Inflammatory macrophage (primary cell): ENCODE measurements at regions not wholly inside any gene's neighbourhood (a gene's known extent, or its start where the extent isn't known, plus 50 kb on each side); places are given as distances from the start of the nearest gene placed in this dataset.
A peak's percentile ranks its signal among the peaks of the same experiment; 100 is the strongest.
"Not testable (repeated sequence)": the region's sequence is repeated elsewhere in the genome, so short reads cannot be mapped to it uniquely, and the experiment has no call there.

Experiments used
- DNase-seq, 2 donors: peaks; one replicate each; pipeline ENCODE4 v3.0.0-alpha.2; 2020 to 2022

- DNase-seq: no peak
Observed at GRCh38 chr1:14313731-14314431, 284.6 kb upstream of the KAZN start.

GRCh38 chr1:14318830-14319229 lies 279.7 kb upstream of the KAZN start:
- no peak for DNase-seq

DNA sequence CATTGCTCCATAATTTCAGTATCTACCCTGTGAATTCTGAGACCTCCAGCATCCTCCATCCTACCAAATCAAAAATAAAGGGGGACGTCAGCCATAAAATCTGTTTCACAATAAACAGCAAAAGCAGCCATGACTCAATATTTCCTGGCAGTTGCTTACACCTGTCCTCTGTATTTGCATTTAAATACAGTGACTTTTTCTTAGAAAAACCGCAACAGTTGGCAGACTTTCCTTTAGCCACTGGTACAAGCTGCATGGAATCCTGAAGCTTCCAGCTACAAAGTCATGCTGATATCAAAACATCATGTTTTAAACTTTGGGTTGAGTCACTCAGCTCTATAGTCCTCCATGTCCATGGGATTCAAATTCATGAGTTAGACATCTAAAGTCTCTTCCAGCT lies 278.0 kb upstream of the KAZN start:
- DNase-seq: no peak

DNA sequence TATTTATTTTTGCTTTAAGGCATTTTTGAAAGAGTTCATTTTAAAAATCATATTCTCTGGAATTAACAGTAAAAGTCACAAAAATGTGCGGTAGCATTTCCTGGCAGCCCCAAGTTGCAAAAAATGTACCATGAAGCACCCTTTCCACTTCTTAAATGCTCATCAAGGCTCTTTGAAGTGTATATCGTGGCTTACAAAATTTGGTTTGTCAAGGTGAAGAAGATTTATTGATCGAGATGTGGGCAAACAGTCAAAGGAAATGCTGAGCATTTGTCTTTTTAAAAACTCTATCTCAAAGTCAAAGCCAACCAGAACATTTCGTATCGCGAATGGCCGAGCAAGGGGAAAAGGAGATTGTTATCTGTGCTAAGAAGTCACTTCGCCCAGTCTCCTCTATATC lies 277.5 kb upstream of the KAZN start:
- no peak for DNase-seq

- no peak for DNase-seq
Observed at GRCh38 chr1:14321422-14321821, 277.1 kb upstream of the KAZN start.

- no peak for DNase-seq
Observed at GRCh38 chr1:14323568-14324247, 274.8 kb upstream of the KAZN start.

- DNase-seq: no peak
Observed at GRCh38 chr1:14324248-14324630, 274.2 kb upstream of the KAZN start.

GRCh38 chr1:14326857-14327256 lies 271.6 kb upstream of the KAZN start:
- no peak for DNase-seq

- DNase-seq: no peak
Observed at GRCh38 chr1:14328685-14329084, 269.8 kb upstream of the KAZN start.

DNA sequence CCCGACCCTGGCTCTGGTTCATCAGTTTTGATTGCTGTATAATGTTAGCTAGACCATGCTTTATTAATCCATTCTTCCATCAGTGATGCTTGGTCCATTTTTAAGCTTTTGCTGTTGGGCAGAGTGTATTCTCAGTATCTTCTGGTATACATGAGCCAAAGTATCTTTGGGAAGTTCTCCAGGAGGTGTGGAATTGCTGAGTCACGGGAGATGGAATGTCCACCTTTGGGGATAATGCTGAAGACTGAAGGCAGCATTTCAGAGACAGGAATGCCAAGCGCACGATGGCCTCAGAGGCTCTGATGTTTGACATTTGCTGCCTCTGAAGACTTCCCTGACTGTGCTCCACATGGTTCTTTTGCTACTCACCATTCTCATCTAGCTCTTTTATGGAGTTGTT lies 266.3 kb upstream of the KAZN start:
- DNase-seq: no peak

- peak; percentile 37 to 69 for DNase-seq
Observed at GRCh38 chr1:14334336-14335176, 263.9 kb upstream of the KAZN start.

- DNase-seq: no peak
Observed at GRCh38 chr1:14338509-14338908, 260.0 kb upstream of the KAZN start.

DNA sequence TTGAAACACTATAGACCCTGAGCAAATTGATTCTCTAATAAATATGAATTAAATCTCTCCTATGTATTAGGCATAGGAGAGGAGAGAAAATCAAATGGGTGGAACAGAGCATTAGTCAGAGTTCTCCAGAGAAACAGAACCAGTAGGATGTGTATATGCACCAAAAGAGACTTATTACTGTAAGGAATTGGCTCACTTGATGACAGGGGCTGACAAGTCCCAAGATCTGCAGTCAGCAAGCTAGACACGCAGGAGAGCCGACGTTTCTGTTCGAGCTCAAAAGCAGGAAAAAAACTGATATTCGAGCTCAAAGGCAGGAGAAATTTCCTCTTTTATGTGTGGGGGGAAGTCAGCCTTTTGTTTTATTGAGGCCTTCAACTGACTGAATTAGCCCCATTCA lies 259.2 kb upstream of the KAZN start:
- DNase-seq: no peak

DNA sequence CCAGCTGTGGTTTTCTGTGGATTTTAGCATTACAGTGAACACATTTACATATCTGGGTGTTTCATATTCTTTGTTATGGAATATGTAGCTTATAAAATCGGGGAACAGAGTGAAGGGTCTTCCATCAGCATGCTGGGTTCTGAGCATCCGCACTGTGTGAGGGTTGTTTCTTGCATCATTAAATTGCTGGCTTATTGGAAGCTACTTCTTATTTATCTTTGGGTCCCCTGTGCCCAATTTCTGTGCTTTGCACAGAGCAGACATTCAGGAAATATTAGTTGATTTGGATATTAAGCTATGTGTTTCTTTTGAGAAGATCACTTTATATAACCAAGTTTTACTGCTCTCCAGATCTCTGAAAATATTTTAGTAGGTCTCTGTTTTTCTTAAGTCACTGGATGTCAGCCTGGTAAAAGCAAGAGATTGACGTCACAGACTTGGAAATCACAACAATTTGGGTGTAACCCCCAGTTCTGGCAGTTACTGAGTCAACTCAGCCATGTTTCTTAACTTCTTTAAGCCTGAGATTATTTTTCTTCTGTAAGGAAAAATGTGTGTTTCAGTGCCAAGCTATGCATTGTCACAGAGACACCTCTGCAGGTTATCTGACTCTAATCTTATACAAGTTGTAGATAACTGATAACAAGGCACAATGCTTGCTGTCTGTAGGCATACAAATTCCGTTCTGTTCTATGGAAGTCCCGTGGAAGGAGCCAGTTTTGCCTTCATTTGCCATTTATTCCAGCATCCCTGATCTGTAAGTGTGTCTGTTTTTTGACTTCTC lies 258.3 kb upstream of the KAZN start:
- no peak for DNase-seq

- no peak for DNase-seq
Observed at GRCh38 chr1:14341147-14341546, 257.3 kb upstream of the KAZN start.

DNA sequence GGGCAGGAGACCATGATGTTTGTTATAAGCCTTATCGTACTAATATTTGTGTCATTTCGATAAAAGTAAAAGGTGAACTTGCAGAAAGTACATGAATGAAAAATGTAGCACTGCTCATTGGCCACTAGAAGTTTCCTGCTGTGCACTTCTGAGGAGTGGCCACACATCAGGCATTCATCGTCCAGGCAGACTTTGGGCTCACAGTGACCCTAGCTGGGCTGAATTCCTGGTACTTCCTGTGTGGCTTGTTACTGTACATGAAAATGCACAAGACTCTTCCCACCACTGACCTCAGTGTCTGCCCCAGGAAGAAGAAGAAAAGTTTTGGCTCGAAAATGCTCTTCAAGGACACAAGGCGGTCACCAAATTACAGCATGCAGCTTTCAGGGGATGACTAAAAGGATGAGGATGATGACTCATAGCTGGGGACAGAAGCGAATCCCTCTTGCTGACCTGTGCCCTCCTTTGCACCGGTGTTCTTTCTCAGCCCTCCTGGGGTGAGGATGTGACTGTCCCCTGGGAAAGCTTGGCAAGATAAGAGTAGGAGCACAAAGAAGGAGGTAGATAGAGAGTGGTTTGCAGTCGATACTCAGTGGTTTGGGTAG lies 252.4 kb upstream of the KAZN start:
- no peak for DNase-seq

DNA sequence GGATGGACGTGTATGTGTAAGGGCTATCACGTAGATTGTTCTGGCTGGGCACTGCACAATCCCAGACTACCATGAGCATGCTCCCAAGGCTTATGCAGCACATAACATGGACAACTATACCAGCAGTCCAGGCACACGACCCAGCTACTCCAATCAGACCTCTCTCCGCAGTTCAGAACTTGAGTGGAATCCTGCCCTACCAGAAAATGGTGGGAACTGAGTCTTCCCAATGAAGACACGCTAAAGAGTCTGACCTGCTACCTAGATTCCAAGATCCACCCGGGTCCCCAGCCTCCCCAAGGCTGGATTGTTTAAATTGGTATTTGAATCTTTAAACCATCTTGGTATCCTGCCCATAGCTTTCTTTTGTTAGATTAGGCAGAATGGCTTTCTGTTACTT lies 251.3 kb upstream of the KAZN start:
- no peak for DNase-seq

DNA sequence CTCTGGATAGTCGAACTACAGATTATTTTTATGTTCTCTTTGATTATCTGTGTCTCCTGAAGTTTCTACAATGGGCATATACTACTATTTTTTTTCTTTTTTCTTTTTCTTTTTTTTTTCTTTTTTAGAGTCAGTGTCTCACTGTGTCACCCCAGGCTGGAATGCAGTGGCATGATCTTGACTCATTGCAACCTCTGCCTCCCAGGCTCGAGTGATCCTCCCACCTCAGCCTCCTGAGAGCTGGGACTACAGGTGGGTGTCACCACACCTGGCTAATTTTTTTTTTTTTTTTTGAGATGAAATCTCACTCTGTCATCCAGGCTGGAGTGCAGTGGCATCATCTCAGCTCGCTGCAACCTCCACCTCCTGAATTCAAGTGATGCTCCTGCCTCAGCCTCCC lies 250.7 kb upstream of the KAZN start:
- no peak for DNase-seq

GRCh38 chr1:14350197-14350596 lies 248.3 kb upstream of the KAZN start:
- DNase-seq: no peak

DNA sequence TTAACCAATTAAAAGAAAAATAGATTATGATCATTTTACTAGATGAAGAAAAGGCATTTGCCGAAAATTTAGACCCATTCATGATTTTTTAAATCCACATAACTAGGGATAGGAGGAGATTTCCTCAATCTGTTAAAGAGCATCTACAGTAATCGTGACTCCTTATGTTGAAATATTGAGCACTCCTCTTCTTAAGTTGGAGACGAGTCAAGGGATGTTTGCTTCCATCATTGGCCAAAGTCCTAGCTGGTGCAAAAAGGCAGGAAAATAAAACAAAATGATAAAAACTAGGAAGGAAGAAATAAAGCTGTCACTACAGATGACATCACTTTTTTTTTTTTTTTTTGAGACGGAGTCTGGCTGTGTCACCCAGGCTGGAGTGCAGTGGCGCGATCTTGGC lies 245.6 kb upstream of the KAZN start:
- DNase-seq: no peak

- DNase-seq: not testable (repeated sequence)
Observed at GRCh38 chr1:14361005-14361404, 237.5 kb upstream of the KAZN start.

DNA sequence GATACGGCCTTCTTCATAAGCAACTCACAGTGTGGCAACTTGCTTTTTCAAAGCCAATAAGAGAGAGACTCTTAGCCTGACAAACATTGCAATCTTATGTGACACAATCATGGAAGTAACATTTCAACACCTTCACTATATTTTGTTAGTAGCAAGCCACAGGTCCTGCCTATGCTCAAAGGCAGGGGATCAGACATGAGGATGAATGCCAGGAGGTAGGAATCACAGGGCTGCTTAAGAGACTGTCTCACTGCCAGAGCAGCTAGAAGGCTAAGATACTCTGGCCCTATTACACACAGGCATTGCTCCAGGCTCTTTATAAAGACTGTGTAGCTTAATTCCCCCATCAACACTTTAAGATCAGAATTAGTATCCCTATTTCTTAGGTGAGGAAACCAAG lies 236.2 kb upstream of the KAZN start:
- no peak for DNase-seq
